ENCODE measurements at regions not wholly inside any gene's neighbourhood (a gene's known extent, or its start where the extent isn't known, plus 50 kb on each side); places are given as distances from the start of the nearest gene placed in this dataset.

DNA sequence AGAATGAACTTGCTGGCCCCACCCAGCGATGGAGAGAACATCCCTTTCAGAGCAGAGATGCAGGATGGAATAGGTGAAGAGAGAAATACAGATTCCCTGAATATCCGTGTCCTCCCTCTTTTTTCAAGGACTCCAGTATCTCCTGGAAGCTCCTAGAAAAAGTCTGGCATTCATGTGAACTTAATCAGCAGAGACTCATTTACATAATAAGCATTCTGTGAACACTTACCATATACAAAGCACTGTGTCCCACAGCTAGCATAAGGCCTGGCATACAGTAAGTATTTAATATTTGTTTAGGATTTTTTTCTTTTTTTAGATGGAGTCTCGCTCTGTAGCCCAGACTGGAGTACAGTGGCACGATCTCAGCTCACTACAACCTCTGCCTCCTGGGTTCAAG lies 208.5 kb upstream of the RPL38 start:
- TF ChIP-seq, protein P1, sequence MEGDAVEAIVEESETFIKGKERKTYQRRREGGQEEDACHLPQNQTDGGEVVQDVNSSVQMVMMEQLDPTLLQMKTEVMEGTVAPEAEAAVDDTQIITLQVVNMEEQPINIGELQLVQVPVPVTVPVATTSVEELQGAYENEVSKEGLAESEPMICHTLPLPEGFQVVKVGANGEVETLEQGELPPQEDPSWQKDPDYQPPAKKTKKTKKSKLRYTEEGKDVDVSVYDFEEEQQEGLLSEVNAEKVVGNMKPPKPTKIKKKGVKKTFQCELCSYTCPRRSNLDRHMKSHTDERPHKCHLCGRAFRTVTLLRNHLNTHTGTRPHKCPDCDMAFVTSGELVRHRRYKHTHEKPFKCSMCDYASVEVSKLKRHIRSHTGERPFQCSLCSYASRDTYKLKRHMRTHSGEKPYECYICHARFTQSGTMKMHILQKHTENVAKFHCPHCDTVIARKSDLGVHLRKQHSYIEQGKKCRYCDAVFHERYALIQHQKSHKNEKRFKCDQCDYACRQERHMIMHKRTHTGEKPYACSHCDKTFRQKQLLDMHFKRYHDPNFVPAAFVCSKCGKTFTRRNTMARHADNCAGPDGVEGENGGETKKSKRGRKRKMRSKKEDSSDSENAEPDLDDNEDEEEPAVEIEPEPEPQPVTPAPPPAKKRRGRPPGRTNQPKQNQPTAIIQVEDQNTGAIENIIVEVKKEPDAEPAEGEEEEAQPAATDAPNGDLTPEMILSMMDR (IDR thresholded peaks at IDR 0.05): no peak
- TF ChIP-seq POLR2A (IDR thresholded peaks at IDR 0.05): no peak

Data from esophagus squamous epithelium (tissue), 4 donors.